ENCODE measurements at regions not wholly inside any gene's neighbourhood (a gene's known extent, or its start where the extent isn't known, plus 50 kb on each side); places are given as distances from the start of the nearest gene placed in this dataset.
"Not testable (repeated sequence)": the region's sequence is repeated elsewhere in the genome, so short reads cannot be mapped to it uniquely, and the experiment has no call there.

- not testable (repeated sequence) for H3K4me3 ChIP-seq (replicated peaks; ENCODE audit: low read depth, low read length); DNase-seq (ENCODE audit: extremely low read depth, low read depth)
These were observed 53.6 kb upstream of the MAPK10 start for GRCh38 chr4:86413426-86413825.

- no peak overlapping the region for H3K4me3 ChIP-seq (replicated peaks; ENCODE audit: low read depth, low read length)
- TF ChIP-seq CTCF (IDR thresholded peaks at IDR 0.05; ENCODE audit: low read depth, low read length, missing control alignments), result no peak
These were observed 54.8 kb upstream of the MAPK10 start for GRCh38 chr4:86414686-86415085.

GRCh38 chr4:86416081-86416480 lies 56.2 kb upstream of the MAPK10 start:
- no peak overlapping the region for H3K4me3 ChIP-seq (replicated peaks; ENCODE audit: low read depth, low read length)
- TF ChIP-seq CTCF (IDR thresholded peaks at IDR 0.05; ENCODE audit: low read depth, low read length, missing control alignments), result no peak
- no peak for DNase-seq (ENCODE audit: extremely low read depth, low read depth)

More at GRCh38 chr4:86414686-86415085, 54.8 kb upstream of the MAPK10 start:
- DNase-seq (ENCODE audit: extremely low read depth, low read depth), result no peak

- no peak for TF ChIP-seq CTCF (IDR thresholded peaks at IDR 0.05; ENCODE audit: low read depth, low read length, missing control alignments)
- no peak for DNase-seq (ENCODE audit: extremely low read depth, low read depth)
- no peak overlapping the region for H3K4me3 ChIP-seq (replicated peaks; ENCODE audit: low read depth, low read length)
These were observed 61.6 kb upstream of the MAPK10 start for GRCh38 chr4:86421461-86421860.

GRCh38 chr4:86431543-86432116 lies 71.8 kb upstream of the MAPK10 start:
- H3K4me3 ChIP-seq (replicated peaks; ENCODE audit: low read depth, low read length), result no peak overlapping the region
- no peak for DNase-seq (ENCODE audit: extremely low read depth, low read depth)
- no peak for TF ChIP-seq CTCF (IDR thresholded peaks at IDR 0.05; ENCODE audit: low read depth, low read length, missing control alignments)

- H3K4me3 ChIP-seq (replicated peaks; ENCODE audit: low read depth, low read length), result no peak overlapping the region
- no peak for TF ChIP-seq CTCF (IDR thresholded peaks at IDR 0.05; ENCODE audit: low read depth, low read length, missing control alignments)
- no peak for DNase-seq (ENCODE audit: extremely low read depth, low read depth)
These were observed 72.8 kb upstream of the MAPK10 start for GRCh38 chr4:86432559-86433134.

GRCh38 chr4:86439293-86439692 lies 79.4 kb upstream of the MAPK10 start:
- no peak for DNase-seq (ENCODE audit: extremely low read depth, low read depth)
- no peak for TF ChIP-seq CTCF (IDR thresholded peaks at IDR 0.05; ENCODE audit: low read depth, low read length, missing control alignments)
- no peak overlapping the region for H3K4me3 ChIP-seq (replicated peaks; ENCODE audit: low read depth, low read length)
